GM23248 (cell line): ENCODE measurements at regions not wholly inside any gene's neighbourhood (a gene's known extent, or its start where the extent isn't known, plus 50 kb on each side); places are given as distances from the start of the nearest gene placed in this dataset.
"Not testable (repeated sequence)": the region's sequence is repeated elsewhere in the genome, so short reads cannot be mapped to it uniquely, and the experiment has no call there.

Experiments used
- DNase-seq: peaks from one replicate; pipeline ENCODE4 v3.0.0-alpha.2; 2015
- H2AFZ ChIP-seq: fragments of 200-600 bp; sonication (generic); 2 replicates; pipeline ENCODE4 v1.6.1; 2016; ENCODE audit warnings: antibody characterized with exemption
- H3F3A ChIP-seq: fragments of 200-600 bp; sonication (generic); 2 replicates; pipeline ENCODE4 v1.6.1; 2016; ENCODE audit warnings: mild to moderate bottlenecking, antibody characterized with exemption, mixed run types; ENCODE audit not compliant: insufficient read depth
- H3K27ac ChIP-seq: fragments of 200-600 bp; sonication (generic); 2 replicates; pipeline ENCODE4 v1.5.1; 2016; ENCODE audit warnings: mild to moderate bottlenecking
- H3K27me3 ChIP-seq: fragments of 200-600 bp; sonication (generic); replicated peaks from 2 replicates; pipeline ENCODE4 v1.6.1; 2016; ENCODE audit warnings: mild to moderate bottlenecking; ENCODE audit not compliant: insufficient read depth
- H3K36me3 ChIP-seq: fragments of 200-600 bp; sonication (generic); 2 replicates; pipeline ENCODE4 v1.6.1; 2016; ENCODE audit warnings: low read depth, mild to moderate bottlenecking
- H3K4me1 ChIP-seq: fragments of 200-600 bp; sonication (generic); 2 replicates; pipeline ENCODE4 v1.6.1; 2016; ENCODE audit warnings: mild to moderate bottlenecking; ENCODE audit not compliant: insufficient read depth
- H3K4me2 ChIP-seq: fragments of 200-600 bp; sonication (generic); one replicate; pipeline ENCODE4 v1.6.1; 2016; ENCODE audit warnings: mild to moderate bottlenecking; ENCODE audit not compliant: unreplicated experiment
- H3K4me3 ChIP-seq: fragments of 200-600 bp; sonication (generic); 2 replicates; pipeline ENCODE4 v1.5.1; 2016; ENCODE audit warnings: mild to moderate bottlenecking
- H3K79me2 ChIP-seq: fragments of 200-600 bp; sonication (generic); 2 replicates; pipeline ENCODE4 v1.6.1; 2016; ENCODE audit warnings: mild to moderate bottlenecking; ENCODE audit not compliant: insufficient read depth
- H3K9ac ChIP-seq: fragments of 200-600 bp; sonication (generic); 2 replicates; pipeline ENCODE4 v1.6.1; 2016; ENCODE audit warnings: mild to moderate bottlenecking
- H3K9me2 ChIP-seq: fragments of 200-600 bp; sonication (generic); 2 replicates; pipeline ENCODE4 v1.6.1; 2016; ENCODE audit warnings: mixed run types, mild to moderate bottlenecking, moderate library complexity; ENCODE audit not compliant: insufficient read depth
- H3K9me3 ChIP-seq: fragments of 200-600 bp; sonication (generic); one replicate; pipeline ENCODE4 v1.6.1; 2017; ENCODE audit warnings: low read depth
- H4K20me1 ChIP-seq: fragments of 200-600 bp; sonication (generic); 2 replicates; pipeline ENCODE4 v1.6.0; 2016; ENCODE audit not compliant: insufficient read depth
- EZH2 ChIP-seq: fragments of 200-600 bp; sonication (generic); IDR thresholded peaks from 2 replicates; pipeline ENCODE4 v1.6.1; 2018; ENCODE audit warnings: antibody characterized with exemption, mild to moderate bottlenecking; ENCODE audit not compliant: insufficient read depth, poor library complexity, severe bottlenecking
- EZH2phosphoT487 ChIP-seq: fragments of 200-600 bp; sonication (generic); IDR thresholded peaks from 2 replicates; pipeline ENCODE4 v1.6.1; 2018; ENCODE audit warnings: antibody characterized with exemption, moderate library complexity, mild to moderate bottlenecking, low read depth; ENCODE audit not compliant: insufficient read depth
- WGBS, 2 experiments: methylation state at CpG; one replicate each; pipeline ENCODE4 v1.1.6; 2015 to 2017; ENCODE audit warnings: low lambda C conversion rate in 2 of 2, low coverage in 1 of 2; ENCODE audit errors: missing lambda C conversion rate in 2 of 2; 5-methylcytosine and 5-hydroxymethylcytosine counted together
- in situ Hi-C: fragments of 300-500 bp; cut with MboI; formaldehyde crosslinking; loops from 2 replicates; pipeline ENCODE4 v1.15.0; 2020

DNA sequence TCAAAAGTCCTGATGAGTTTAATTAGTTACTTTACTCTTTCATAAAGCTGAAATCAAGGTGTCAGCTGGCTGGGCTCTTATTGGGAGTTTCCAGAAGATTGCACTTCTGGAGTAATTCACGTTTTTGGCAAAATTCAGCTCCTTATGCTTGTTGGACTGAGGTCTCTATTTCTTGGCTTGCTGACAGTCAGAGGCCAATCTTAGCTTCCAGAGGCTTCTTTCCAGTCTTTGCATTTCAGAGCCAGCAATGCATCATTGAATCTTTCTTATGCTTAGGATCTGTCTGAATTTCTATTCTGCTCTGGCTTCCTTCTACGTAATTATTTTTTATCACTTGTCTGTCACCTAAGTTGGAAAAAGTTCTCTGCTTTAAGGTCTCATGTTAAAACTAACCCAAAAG is 91.4 kb upstream of the SYN3 start:
- Histone ChIP-seq H3K79me2 (no peaks in the 10 kb centered on the region), H3F3A (no peaks in the 10 kb centered on the region), H3K36me3 (no peaks in the 10 kb centered on the region), H3K4me1 (no peaks in the 10 kb centered on the region), H3K9ac (no peak overlapping the region), H3K27ac (no peak overlapping the region), H4K20me1 (no peaks in the 10 kb centered on the region), H3K9me2 (no peaks in the 10 kb centered on the region), H3K4me3 (no peak overlapping the region), H3K9me3 (no peaks in the 10 kb centered on the region), H3K27me3 (no peaks in the 10 kb centered on the region), H2AFZ (no peak overlapping the region), H3K4me2 (no peak overlapping the region)
- DNase-seq: no peak
- WGBS, 2 experiments: 22 to 24% methylated on average over 2 of the region's 2 CpGs
- TF ChIP-seq EZH2 (no peak), EZH2phosphoT487 (no peak)
- in situ Hi-C loops: no loop called here

DNA sequence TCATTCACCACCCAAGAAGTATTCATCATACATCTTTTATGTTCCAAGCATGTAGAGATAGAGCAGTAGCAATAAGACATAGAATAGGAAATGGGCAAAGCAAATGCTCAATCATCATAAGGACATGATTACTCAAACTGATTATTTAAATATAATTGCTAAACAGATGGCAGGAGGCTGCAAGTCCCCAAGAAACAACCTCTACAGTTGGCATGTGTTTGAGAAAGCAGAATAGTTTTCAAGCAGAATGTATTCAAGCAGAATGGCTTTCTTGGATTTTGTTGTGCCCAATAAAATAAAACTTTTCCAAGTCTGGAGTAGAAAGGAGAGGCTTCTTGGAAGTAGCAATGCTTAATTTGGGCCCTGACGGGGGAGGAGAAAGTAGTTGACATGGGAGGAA is 86.5 kb upstream of the SYN3 start:
- no peak for TF ChIP-seq EZH2phosphoT487
- TF ChIP-seq EZH2: no peak
- Histone ChIP-seq H4K20me1 (no peaks in the 10 kb centered on the region), H3K79me2 (no peaks in the 10 kb centered on the region), H2AFZ (no peak overlapping the region), H3K9me3 (no peaks in the 10 kb centered on the region), H3K4me2 (no peak overlapping the region), H3K9me2 (no peaks in the 10 kb centered on the region), H3K4me1 (no peaks in the 10 kb centered on the region), H3F3A (no peaks in the 10 kb centered on the region), H3K9ac (no peak overlapping the region), H3K27me3 (no peaks in the 10 kb centered on the region), H3K36me3 (no peaks in the 10 kb centered on the region), H3K4me3 (no peak overlapping the region), H3K27ac (no peak overlapping the region)
- in situ Hi-C loops: no loop called here
- DNase-seq: no peak
- 28 to 35% methylated on average over 1 of the region's 1 CpG for whole genome bisulfite sequencing, 2 experiments

GRCh38 chr22:33142282-33143055 is 84.3 kb upstream of the SYN3 start:
- Histone ChIP-seq H3K9me2 (no peaks in the 10 kb centered on the region), H3K27me3 (no peaks in the 10 kb centered on the region), H3F3A (no peaks in the 10 kb centered on the region), H3K4me1 (no peaks in the 10 kb centered on the region), H3K9me3 (no peaks in the 10 kb centered on the region), H3K79me2 (no peaks in the 10 kb centered on the region), H3K36me3 (no peaks in the 10 kb centered on the region), H4K20me1 (no peaks in the 10 kb centered on the region), H3K27ac (no peak overlapping the region), H3K4me3 (no peak overlapping the region), H2AFZ (no peak overlapping the region), H3K4me2 (no peak overlapping the region), H3K9ac (no peak overlapping the region)
- in situ Hi-C loops: no loop called here
- no peak for TF ChIP-seq EZH2phosphoT487
- TF ChIP-seq EZH2: no peak
- 9 to 12% methylated on average over 4 of the region's 4 CpGs for WGBS, 2 experiments
- no peak for DNase-seq

DNA sequence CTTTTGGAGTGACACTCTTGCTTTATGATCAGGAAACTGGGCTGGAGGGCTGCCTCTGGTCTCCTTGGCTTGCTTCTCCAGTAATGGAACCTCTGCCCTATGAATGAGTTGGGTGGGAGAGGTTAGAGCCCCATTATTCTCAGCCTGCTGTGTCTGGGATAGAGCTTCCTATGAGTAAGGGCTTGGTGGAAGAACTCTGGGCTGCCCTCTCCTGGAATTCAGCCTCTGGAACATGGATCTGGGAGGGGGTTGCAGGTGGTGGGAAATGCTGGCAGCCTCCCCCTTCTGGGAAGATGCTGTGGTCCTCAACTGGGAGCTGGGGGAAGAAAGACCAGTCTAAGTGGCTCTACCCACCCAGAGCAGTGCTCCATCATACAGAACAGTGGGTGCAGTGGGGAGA is 81.8 kb upstream of the SYN3 start:
- H3K4me1 ChIP-seq: no peaks in the 10 kb centered on the region
- TF ChIP-seq EZH2phosphoT487: no peak
- no peak for TF ChIP-seq EZH2
- in situ Hi-C loops: no loop called here
- no peaks in the 10 kb centered on the region for H3K9me3 ChIP-seq
- H3K27me3 ChIP-seq: no peaks in the 10 kb centered on the region
- H3K4me3 ChIP-seq: no peak overlapping the region
- H3K4me2 ChIP-seq: no peak overlapping the region
- no peaks in the 10 kb centered on the region for H3F3A ChIP-seq
- H3K79me2 ChIP-seq: no peaks in the 10 kb centered on the region
- H3K27ac ChIP-seq: no peak overlapping the region
- H3K36me3 ChIP-seq: no peaks in the 10 kb centered on the region
- no peaks in the 10 kb centered on the region for H3K9me2 ChIP-seq
- H2AFZ ChIP-seq: no peak overlapping the region
- H3K9ac ChIP-seq: no peak overlapping the region
- no peak for DNase-seq
- no peaks in the 10 kb centered on the region for H4K20me1 ChIP-seq

DNA sequence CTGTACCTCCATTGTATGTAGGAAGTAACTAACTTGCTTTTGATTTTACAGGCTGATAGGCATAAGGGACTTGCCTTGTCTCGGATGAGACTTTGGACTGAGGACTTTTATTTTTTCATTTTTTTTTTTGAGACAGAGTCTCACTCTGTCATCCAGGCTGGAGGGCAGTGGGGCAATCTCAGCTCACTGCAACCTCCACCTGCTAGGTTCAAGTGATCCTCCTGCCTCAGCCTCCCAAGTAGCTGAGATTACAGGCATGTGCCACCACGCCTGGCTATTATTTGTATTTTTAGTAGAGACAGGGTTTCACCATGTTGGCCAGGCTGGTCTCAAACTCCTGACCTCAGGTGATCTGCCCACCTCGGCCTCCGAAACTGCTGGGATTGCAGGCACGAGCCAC is 80.2 kb upstream of the SYN3 start:
- H3K4me2 ChIP-seq, H3K9me3 ChIP-seq, H3K4me3 ChIP-seq, H3K9me2 ChIP-seq, H3K4me1 ChIP-seq, H3K27ac ChIP-seq, H3K9ac ChIP-seq, H3K27me3 ChIP-seq, in situ Hi-C loops, H3F3A ChIP-seq, DNase-seq, H3K36me3 ChIP-seq, H2AFZ ChIP-seq, H3K79me2 ChIP-seq, H4K20me1 ChIP-seq: not testable (repeated sequence)
- WGBS, 2 experiments: 17 to 18% methylated on average over 5 of the region's 5 CpGs
